Gastroesophageal sphincter (tissue), 3 donors: ENCODE measurements at regions not wholly inside any gene's neighbourhood (a gene's known extent, or its start where the extent isn't known, plus 50 kb on each side); places are given as distances from the start of the nearest gene placed in this dataset.

Experiments
- CTCF ChIP-seq, 4 experiments: fragments of 200-600 bp in 2 of 4; fragments of 450-650 bp in 2 of 4; sonication (generic) in 1 of 4; IDR thresholded peaks; one replicate each; pipeline ENCODE4 v1.5.1; 2017 to 2019; ENCODE audit warnings: antibody characterized with exemption in 4 of 4, mild to moderate bottlenecking in 2 of 4, moderate library complexity in 2 of 4
- EP300 ChIP-seq: sonication (generic); formaldehyde crosslinking; IDR thresholded peaks from one replicate; pipeline ENCODE4 v1.6.1; 2017; ENCODE audit warnings: antibody characterized with exemption, mild to moderate bottlenecking
- POLR2A ChIP-seq, 2 donors: fragments of 450-650 bp; IDR thresholded peaks; one replicate each; pipeline ENCODE4 v1.6.1; 2017; ENCODE audit warnings: antibody characterized with exemption in 2 of 2, mild to moderate bottlenecking in 2 of 2, moderate library complexity in 1 of 2

- TF ChIP-seq CTCF (IDR thresholded peaks at IDR 0.05) (no peak), EP300 (no peak), POLR2A (IDR thresholded peaks at IDR 0.05) (no peak)
Observed at GRCh38 chr12:115118177-115118724, 434.3 kb upstream of the TBX3 start.
